Tibial nerve (tissue), 4 donors: ENCODE measurements at regions not wholly inside any gene's neighbourhood (a gene's known extent, or its start where the extent isn't known, plus 50 kb on each side); places are given as distances from the start of the nearest gene placed in this dataset.

Experiments used
- CTCF ChIP-seq, 5 experiments: fragments of 200-600 bp in 3 of 5; fragments of 450-650 bp in 2 of 5; sonication (generic) in 3 of 5; IDR thresholded peaks; one replicate each; pipeline ENCODE4 v1.5.1; 2016 to 2019; ENCODE audit warnings: antibody characterized with exemption in 5 of 5, mild to moderate bottlenecking in 3 of 5, moderate library complexity in 2 of 5
- EP300 ChIP-seq, 2 donors: sonication (generic); formaldehyde crosslinking; IDR thresholded peaks; one replicate each; pipeline ENCODE4 v1.6.1; 2017; ENCODE audit warnings: antibody characterized with exemption in 2 of 2, mild to moderate bottlenecking in 1 of 2

GRCh38 chr6:99079058-99079457 lies 131.3 kb upstream of the FBXL4 start:
- TF ChIP-seq CTCF (IDR thresholded peaks at IDR 0.05) (no peak), EP300 (IDR thresholded peaks at IDR 0.05) (no peak)
